Ovary (tissue), 7 donors: ENCODE measurements at regions not wholly inside any gene's neighbourhood (a gene's known extent, or its start where the extent isn't known, plus 50 kb on each side); places are given as distances from the start of the nearest gene placed in this dataset.
"Not testable (repeated sequence)": the region's sequence is repeated elsewhere in the genome, so short reads cannot be mapped to it uniquely, and the experiment has no call there.

Experiments used
- DNase-seq, 5 donors: peaks; one replicate each; pipeline ENCODE4 v3.0.0-alpha.2; 2019 to 2020
- H3K27ac ChIP-seq, 2 donors: fragments of 200-600 bp; one replicate each; pipeline versions ENCODE4 v1.5.1 to v1.8.0; 2019 to 2022
- H3K27me3 ChIP-seq: fragments of 200-600 bp; one replicate; pipeline ENCODE4 v1.8.0; 2022
- H3K36me3 ChIP-seq: fragments of 200-600 bp; sonication (generic); one replicate; pipeline ENCODE4 v1.5.1; 2019
- H3K4me1 ChIP-seq: one replicate; pipeline ENCODE4 v1.8.1; 2013; ENCODE audit warnings: mild to moderate bottlenecking, moderate library complexity; ENCODE audit not compliant: insufficient read depth
- H3K4me3 ChIP-seq: fragments of 200-600 bp; sonication (generic); one replicate; pipeline ENCODE4 v1.5.1; 2017
- H3K9me3 ChIP-seq, 2 donors: fragments of 200-600 bp in 1 of 2; sonication (generic) in 1 of 2; one replicate each; pipeline versions ENCODE4 v1.5.1 to v1.8.1; 2013 to 2019; ENCODE audit warnings: mild to moderate bottlenecking in 1 of 2, moderate library complexity in 1 of 2
- WGBS, 3 donors: extraction: QIAGEN DNeasy Blood & Tissue Kit in 1 of 3; methylation state at CpG; one replicate each; pipeline versions ENCODE4 v1.1.5 to v1.1.7; 2013 to 2017; 5-methylcytosine and 5-hydroxymethylcytosine counted together
- intact Hi-C, 4 donors: fragments of 100-400 bp; cut with DNase I; formaldehyde crosslinking; loops; one replicate each; pipeline versions ENCODE4 v1.11.0 to v1.15.1; 2022 to 2023
- donor health status: DM: no; HTN: no; CAD: no; lungs with moderate emphysema.
- donor health status: DM: no; HTN: no; CAD: no.
- donor health status: Bipolar disorder and iron deficiency.
- donor health status: DM: no; HTN: no; CAD: no.
- donor health status: DM: yes; HTN: yes; CAD: no.

DNA sequence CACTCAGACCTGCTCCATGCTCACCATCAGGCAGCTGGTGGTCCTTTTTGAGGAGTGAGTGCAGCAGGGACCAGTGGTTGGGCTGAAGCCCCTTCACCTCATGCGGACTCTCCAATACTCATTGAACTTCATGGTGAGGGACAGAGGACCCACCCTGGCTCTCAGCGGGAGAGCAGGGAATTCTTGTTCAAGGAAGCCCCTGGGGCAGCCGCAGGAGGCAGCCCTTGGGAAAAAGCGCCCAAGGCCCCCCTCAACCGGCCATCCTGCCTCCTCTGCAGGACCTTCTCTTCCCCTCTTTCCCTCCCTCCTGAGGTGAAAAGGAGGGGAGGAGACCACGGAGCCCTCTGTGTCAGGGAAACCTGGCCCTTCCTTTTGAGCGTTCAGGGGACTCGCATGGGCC, 4510.9 kb upstream of the OR11H1 start:
- H3K9me3 ChIP-seq, H3K4me1 ChIP-seq, intact Hi-C loops, H3K36me3 ChIP-seq, H3K27ac ChIP-seq, H3K4me3 ChIP-seq, H3K27me3 ChIP-seq, DNase-seq: not testable (repeated sequence)
- 53 to 63% (median 61%) methylated on average over 6 to 8 of the region's 8 CpGs for WGBS, 3 donors

- H3K4me1 ChIP-seq, H3K27me3 ChIP-seq, H3K9me3 ChIP-seq, intact Hi-C loops, H3K4me3 ChIP-seq, DNase-seq, H3K27ac ChIP-seq, H3K36me3 ChIP-seq: not testable (repeated sequence)
- WGBS, 3 donors, result 45 to 57% (median 50%) methylated on average over 7 of the region's 8 CpGs
These were observed 4507.5 kb upstream of the OR11H1 start for GRCh38 chr22:11020522-11020921.

- intact Hi-C loops, H3K36me3 ChIP-seq, H3K27ac ChIP-seq, H3K4me3 ChIP-seq, H3K27me3 ChIP-seq, H3K9me3 ChIP-seq, DNase-seq, H3K4me1 ChIP-seq: not testable (repeated sequence)
- WGBS, 3 donors, result 50 to 55% (median 53%) methylated on average over 3 to 4 of the region's 4 CpGs
These were observed 4501.5 kb upstream of the OR11H1 start for GRCh38 chr22:11026541-11026940.

DNA sequence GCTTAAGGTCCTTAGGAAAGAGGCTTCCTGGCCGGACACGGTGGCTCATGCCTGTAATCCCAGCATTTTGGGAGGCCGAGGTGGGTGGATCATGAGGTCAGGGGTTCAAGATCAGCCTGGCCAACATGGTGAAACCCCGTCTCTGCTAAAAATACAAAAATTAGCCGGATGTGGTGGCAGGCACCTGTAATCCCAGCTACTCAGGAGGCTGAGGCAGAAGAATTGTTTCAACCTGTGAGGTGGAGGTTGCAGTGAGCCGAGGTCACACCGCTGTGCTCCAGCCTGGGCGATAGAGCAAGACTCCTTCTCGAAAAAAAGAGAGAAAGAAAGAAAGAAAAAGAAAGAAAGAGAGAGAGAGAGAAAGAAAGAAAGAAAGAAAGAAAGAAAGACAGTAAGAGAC, 4500.9 kb upstream of the OR11H1 start:
- H3K27ac ChIP-seq, H3K4me1 ChIP-seq, H3K4me3 ChIP-seq, DNase-seq, H3K27me3 ChIP-seq, H3K36me3 ChIP-seq, H3K9me3 ChIP-seq, intact Hi-C loops: not testable (repeated sequence)
- WGBS, 3 donors, result 64 to 67% (median 64%) methylated on average over 9 of the region's 9 CpGs

DNA sequence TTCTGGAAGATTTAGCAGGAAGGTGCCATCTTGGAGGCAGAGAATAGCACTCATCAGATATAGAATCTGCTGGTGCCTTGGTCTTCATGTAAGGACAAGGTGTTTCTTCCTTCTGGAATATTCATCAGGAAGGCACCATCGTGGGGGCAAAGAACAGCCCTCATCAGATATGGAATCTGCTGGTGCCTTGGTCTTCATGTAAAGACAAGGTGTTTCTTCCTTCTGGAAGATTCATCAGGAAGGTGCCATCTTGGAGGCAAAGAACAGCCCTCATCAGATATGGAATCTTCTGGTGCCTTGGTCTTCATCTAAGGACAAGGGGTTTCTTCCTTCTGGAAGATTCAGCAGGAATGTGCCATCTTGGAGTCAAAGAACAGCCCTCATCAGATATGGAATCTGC, 4500.5 kb upstream of the OR11H1 start:
- intact Hi-C loops, DNase-seq: not testable (repeated sequence)

DNA sequence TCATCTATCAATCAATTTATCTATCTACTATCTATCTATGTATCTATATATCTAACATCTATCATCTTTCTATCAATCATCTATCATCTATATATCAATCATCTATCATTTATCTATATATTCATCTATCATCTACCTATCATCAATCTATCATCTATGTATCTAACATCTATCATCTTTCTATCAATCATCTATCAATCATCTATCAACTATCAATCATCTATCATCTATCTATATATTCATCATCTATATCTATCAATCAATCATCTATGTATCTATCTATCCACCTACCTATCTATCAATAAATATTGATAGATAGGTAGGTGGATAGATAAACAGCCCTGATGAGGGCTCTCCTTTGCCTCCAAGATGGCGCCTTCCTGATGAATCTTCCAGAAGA, 4499.8 kb upstream of the OR11H1 start:
- H3K4me1 ChIP-seq, H3K36me3 ChIP-seq, intact Hi-C loops, H3K27me3 ChIP-seq, H3K4me3 ChIP-seq, H3K9me3 ChIP-seq, H3K27ac ChIP-seq, DNase-seq: not testable (repeated sequence)
- 21 to 23% (median 22%) methylated on average over 1 of the region's 1 CpG for WGBS, 3 donors

More for the DNA sequence above, 4500.5 kb upstream of the OR11H1 start:
- WGBS, 3 donors, result 35 to 50% (median 47%) methylated on average over 1 of the region's 1 CpG
- H3K4me1 ChIP-seq, H3K27me3 ChIP-seq, H3K27ac ChIP-seq, H3K9me3 ChIP-seq, H3K36me3 ChIP-seq, H3K4me3 ChIP-seq: not testable (repeated sequence)

- H3K27me3 ChIP-seq, H3K4me1 ChIP-seq, H3K27ac ChIP-seq, intact Hi-C loops, DNase-seq, H3K9me3 ChIP-seq, H3K36me3 ChIP-seq, H3K4me3 ChIP-seq: not testable (repeated sequence)
- WGBS, 3 donors, result 64 to 69% (median 65%) methylated on average over 8 of the region's 8 CpGs
These were observed 4498.5 kb upstream of the OR11H1 start for GRCh38 chr22:11029534-11029933.

GRCh38 chr22:11029967-11030366, 4498.0 kb upstream of the OR11H1 start:
- H3K9me3 ChIP-seq, result peaks cover 5 to 11% of the 10 kb centered on the region in 2 donors
- intact Hi-C loops, H3K36me3 ChIP-seq, H3K27ac ChIP-seq, H3K4me3 ChIP-seq, H3K4me1 ChIP-seq, H3K27me3 ChIP-seq, DNase-seq: not testable (repeated sequence)
- WGBS, 3 donors, result 46 to 56% (median 55%) methylated on average over 6 of the region's 6 CpGs

DNA sequence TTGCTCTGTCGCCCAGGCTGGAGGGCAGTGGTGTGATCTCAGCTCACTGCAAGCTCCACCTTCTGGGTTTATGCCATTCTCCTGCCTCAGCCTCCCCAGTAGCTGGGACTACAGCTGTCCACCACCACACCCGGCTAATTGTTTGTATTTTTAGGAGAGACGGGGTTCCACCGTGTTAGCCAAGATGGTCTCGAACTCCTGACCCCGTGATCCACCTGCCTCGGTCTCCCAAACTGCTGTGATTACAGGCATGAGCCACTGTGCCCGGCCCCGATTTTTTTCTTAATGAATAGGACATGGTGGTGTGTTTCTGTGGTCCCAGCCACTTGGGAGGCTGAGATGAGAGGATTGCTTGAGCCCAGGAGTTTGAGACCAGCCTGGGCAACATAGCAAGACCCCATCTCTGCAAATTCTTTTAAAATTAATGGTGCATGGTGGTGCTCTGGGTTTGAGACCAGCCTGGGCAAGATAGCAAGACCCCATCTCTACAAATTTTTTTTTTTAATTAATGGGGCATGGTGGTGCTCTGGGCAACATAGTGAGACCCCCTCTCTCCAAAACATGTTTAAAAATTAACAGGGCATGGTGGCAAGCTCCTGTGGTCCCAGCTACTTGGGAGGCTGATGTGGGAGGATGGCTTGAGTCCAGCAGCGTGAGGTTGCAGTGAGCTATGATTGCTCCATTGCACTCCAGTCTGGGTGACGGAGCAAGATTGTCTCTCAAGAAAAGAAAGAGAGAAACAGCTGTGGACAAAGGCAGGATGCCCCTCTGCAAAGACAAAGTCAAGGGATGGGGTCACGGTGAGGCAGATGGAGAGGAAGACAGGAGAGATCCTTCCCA, 4497.2 kb upstream of the OR11H1 start:
- H3K27me3 ChIP-seq, H3K36me3 ChIP-seq, H3K4me3 ChIP-seq, H3K27ac ChIP-seq, H3K4me1 ChIP-seq, intact Hi-C loops: not testable (repeated sequence)
- peaks cover 5 to 11% of the 10 kb centered on the region in 2 donors for H3K9me3 ChIP-seq
- peak in 1 of 5 donors; percentile 21 for DNase-seq
- 63 to 72% (median 67%) methylated on average over 12 of the region's 12 CpGs for WGBS, 3 donors

- H3K4me3 ChIP-seq, DNase-seq, intact Hi-C loops, H3K36me3 ChIP-seq, H3K27me3 ChIP-seq, H3K4me1 ChIP-seq, H3K27ac ChIP-seq: not testable (repeated sequence)
- WGBS, 3 donors, result 68 to 75% (median 72%) methylated on average over 13 of the region's 13 CpGs
- peaks cover 3 to 11% of the 10 kb centered on the region in 2 donors for H3K9me3 ChIP-seq
These were observed 4495.9 kb upstream of the OR11H1 start for GRCh38 chr22:11032115-11032514.

GRCh38 chr22:11034660-11034987, 4493.4 kb upstream of the OR11H1 start:
- intact Hi-C loops, H3K27me3 ChIP-seq, H3K36me3 ChIP-seq, H3K4me1 ChIP-seq, H3K4me3 ChIP-seq, DNase-seq, H3K27ac ChIP-seq: not testable (repeated sequence)
- peaks cover 10 to 11% of the 10 kb centered on the region in 2 donors for H3K9me3 ChIP-seq
- 49 to 51% (median 49%) methylated on average over 6 of the region's 6 CpGs for WGBS, 3 donors

GRCh38 chr22:11035031-11035873, 4492.7 kb upstream of the OR11H1 start:
- H3K4me1 ChIP-seq, H3K27ac ChIP-seq, H3K27me3 ChIP-seq, H3K4me3 ChIP-seq, DNase-seq, intact Hi-C loops, H3K36me3 ChIP-seq: not testable (repeated sequence)
- 61 to 68% (median 67%) methylated on average over 13 of the region's 13 CpGs for WGBS, 3 donors
- peaks cover 10 to 11% of the 10 kb centered on the region in 2 donors for H3K9me3 ChIP-seq
